BJ (cell line): ENCODE measurements at regions not wholly inside any gene's neighbourhood (a gene's known extent, or its start where the extent isn't known, plus 50 kb on each side); places are given as distances from the start of the nearest gene placed in this dataset. TPM values are rescaled to one million over a fixed set of nuclear protein-coding genes. Genes with fewer than 3 reads are reported as not detected.

ENCODE experiments used
- CTCF ChIA-PET: fragments of 350-600 bp; formaldehyde crosslinking; extraction: SDS; loops from one replicate; lab custom pipeline; 2021; ENCODE audit warnings: antibody characterized with exemption, inconsistent platforms; lab: Yijun Ruan, JAX
- POLR2A ChIA-PET: fragments of 300-600 bp; sonication (Branson Sonifier 250); formaldehyde crosslinking; extraction: SDS; loops from one replicate; lab custom pipeline; 2021; ENCODE audit warnings: antibody characterized with exemption; lab: Charles Lee
- DNase-seq: peaks from one replicate; pipeline ENCODE4 v3.0.0-alpha.2; 2011; ENCODE audit warnings: low read depth
- H3K27me3 ChIP-seq: 2 replicates; pipeline ENCODE4 v1.6.0; 2011; ENCODE audit warnings: low read length; ENCODE audit not compliant: control insufficient read depth, insufficient read depth
- H3K36me3 ChIP-seq: 2 replicates; pipeline ENCODE4 v1.5.1; 2011; ENCODE audit warnings: low read length; ENCODE audit not compliant: control insufficient read depth, insufficient read depth
- H3K4me3 ChIP-seq: 2 replicates; pipeline ENCODE4 v1.5.1; 2011; ENCODE audit warnings: low read depth, mild to moderate bottlenecking, control low read depth, low read length
- small RNA-seq: library from RNA; depleted of rRNA; stranded (forward); fragments of <200 nt; gene quantifications from one replicate; pipeline ENCODE3, GENCODE V24; 2012; ENCODE audit warnings: low replicate concordance, low read depth; ENCODE audit not compliant: insufficient read length
- TF ChIP-seq, protein P1 (sequence below): IDR thresholded peaks from 2 replicates; pipeline ENCODE4 v1.5.1; 2011; ENCODE audit warnings: low read depth, mild to moderate bottlenecking, control low read depth, inconsistent platforms, low read length, moderate library complexity; ENCODE audit not compliant: insufficient read depth

DNA sequence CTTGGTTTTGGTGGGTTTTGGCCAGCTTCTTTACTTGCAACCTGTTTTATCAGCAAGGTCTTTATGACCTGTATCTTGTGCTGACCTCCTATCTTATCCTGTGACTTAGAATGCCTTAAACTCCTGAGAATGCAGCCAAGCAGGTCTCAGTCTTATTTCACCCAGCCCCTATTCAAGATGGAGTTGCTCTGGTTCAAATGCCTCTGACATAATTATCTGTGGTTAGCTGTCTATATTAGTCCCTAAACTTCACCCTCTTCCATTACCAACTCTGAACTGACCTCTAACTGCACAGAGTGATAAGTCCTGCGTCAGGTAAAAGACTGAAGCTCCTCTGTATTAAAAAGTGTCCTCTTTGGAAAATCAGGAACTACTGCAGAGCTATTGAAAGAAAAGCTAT, 61.9 kb upstream of the CD96 start:
- CTCF ChIA-PET, result no interaction called here
- DNase-seq, result no peak
- no peaks in the 10 kb centered on the region for H3K36me3 ChIP-seq
- H3K4me3 ChIP-seq, result no peak overlapping the region
- TF ChIP-seq, protein P1, sequence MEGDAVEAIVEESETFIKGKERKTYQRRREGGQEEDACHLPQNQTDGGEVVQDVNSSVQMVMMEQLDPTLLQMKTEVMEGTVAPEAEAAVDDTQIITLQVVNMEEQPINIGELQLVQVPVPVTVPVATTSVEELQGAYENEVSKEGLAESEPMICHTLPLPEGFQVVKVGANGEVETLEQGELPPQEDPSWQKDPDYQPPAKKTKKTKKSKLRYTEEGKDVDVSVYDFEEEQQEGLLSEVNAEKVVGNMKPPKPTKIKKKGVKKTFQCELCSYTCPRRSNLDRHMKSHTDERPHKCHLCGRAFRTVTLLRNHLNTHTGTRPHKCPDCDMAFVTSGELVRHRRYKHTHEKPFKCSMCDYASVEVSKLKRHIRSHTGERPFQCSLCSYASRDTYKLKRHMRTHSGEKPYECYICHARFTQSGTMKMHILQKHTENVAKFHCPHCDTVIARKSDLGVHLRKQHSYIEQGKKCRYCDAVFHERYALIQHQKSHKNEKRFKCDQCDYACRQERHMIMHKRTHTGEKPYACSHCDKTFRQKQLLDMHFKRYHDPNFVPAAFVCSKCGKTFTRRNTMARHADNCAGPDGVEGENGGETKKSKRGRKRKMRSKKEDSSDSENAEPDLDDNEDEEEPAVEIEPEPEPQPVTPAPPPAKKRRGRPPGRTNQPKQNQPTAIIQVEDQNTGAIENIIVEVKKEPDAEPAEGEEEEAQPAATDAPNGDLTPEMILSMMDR, result no peak
- POLR2A ChIA-PET, result no interaction called here
- no peaks in the 10 kb centered on the region for H3K27me3 ChIP-seq

DNA sequence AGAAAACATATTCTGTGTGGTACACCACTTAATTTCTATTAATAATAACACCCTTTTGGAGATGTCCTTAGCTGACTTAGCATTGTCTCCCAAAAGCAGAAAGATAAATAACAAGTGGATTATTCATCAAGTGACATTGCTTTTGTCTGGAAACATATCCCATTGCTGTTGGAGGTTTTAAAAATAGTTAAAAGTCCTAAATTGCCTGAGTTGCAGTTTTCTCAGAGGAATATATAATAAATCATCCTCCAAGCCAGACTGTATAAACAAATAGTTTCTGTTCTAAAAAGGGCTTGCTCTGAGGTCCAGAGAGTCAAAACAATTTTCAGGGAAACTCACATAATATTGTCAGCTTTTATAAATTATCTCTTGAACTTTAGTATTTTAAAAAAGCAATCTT, 60.4 kb upstream of the CD96 start:
- Histone ChIP-seq H3K36me3 (no peaks in the 10 kb centered on the region), H3K27me3 (no peaks in the 10 kb centered on the region), H3K4me3 (no peak overlapping the region)
- TF ChIP-seq, protein P1, result no peak
- peak; percentile 19 for DNase-seq
- ChIA-PET CTCF (no interaction called here), POLR2A (no interaction called here)

DNA sequence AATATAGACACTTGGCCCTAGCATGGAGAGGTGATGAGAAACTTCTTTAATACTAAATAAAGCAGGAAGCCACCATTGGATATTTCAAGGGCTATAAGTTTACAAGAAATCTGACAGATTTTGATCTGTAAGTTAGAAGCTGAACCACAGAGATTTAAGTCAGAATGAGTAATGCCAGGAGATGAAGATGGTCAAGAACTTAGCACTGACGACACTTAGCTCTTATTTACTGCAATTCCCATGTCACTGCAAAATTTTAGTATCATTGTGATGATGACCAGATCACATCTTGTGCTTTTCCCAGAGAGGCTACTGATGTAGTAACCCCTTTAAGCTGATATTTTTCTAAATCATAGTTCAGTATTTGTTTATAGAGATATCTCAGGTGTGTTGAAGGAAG, 59.4 kb upstream of the CD96 start:
- POLR2A ChIA-PET, result no interaction called here
- Histone ChIP-seq H3K27me3 (no peaks in the 10 kb centered on the region), H3K4me3 (no peak overlapping the region), H3K36me3 (no peaks in the 10 kb centered on the region)
- DNase-seq, result no peak
- CTCF ChIA-PET, result no interaction called here
- TF ChIP-seq, protein P1, result no peak

DNA sequence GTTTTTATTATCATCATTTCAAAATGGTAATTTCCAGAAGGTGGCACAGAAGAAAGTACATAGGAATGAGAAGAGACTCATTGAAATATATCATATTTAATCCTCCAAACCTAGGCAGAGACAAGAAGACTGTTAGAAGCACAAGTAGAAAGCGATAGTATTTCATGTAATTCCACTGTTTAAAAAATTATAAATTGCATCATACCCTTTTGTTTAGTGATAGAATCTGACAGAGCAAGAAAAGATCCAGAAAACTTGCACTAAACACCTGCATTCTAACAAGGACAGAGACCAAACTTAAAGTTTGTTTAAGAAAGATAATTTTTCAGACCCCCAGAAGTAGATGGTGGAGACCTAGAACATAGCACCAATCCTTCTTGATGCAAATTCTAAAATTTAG, 56.9 kb upstream of the CD96 start:
- H3K36me3 ChIP-seq, result no peaks in the 10 kb centered on the region
- H3K4me3 ChIP-seq, result no peak overlapping the region
- TF ChIP-seq, protein P1, result no peak
- no peak for DNase-seq
- no peaks in the 10 kb centered on the region for H3K27me3 ChIP-seq
- ChIA-PET POLR2A (no interaction called here), CTCF (no interaction called here)

Small RNAs in the stretch of these regions (small RNA-seq; reads per million reads assigned to genes)
- gene ATP6V0CP2, result not detected
